IPS-18c (cell line): ENCODE measurements at regions not wholly inside any gene's neighbourhood (a gene's known extent, or its start where the extent isn't known, plus 50 kb on each side); places are given as distances from the start of the nearest gene placed in this dataset.

Experiments used
- H3K4me3 ChIP-seq: 2 replicates; pipeline ENCODE4 v1.7.0; 2013; ENCODE audit warnings: low read depth, mild to moderate bottlenecking, low read length, moderate library complexity; ENCODE audit not compliant: insufficient read depth
- H3K9me3 ChIP-seq: one replicate; pipeline ENCODE4 v1.6.1; 2013; ENCODE audit warnings: mild to moderate bottlenecking, low read length, moderate library complexity; ENCODE audit not compliant: control insufficient read depth, insufficient read depth

DNA sequence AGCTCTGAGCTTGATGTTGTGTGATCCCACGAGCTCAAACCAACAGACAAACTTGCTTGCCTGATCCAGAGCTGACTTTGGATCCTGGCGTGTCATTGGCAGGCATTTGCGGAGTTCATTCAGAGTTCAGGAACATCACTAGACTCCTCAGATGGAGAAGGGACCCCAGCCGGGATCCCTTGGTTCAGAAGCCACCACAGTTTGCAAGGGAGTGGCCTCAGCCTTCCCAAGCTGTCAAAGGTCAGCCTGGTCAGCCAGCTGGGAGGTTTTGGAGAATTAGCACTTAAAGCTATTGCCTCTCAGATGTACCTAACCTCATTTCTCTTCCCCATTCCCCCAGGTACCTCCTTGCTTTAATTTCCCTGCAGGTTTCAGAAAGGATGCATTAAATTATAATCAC, 208.8 kb upstream of the SOX21 start:
- Histone ChIP-seq H3K9me3 (no peaks in the 10 kb centered on the region), H3K4me3 (no peak overlapping the region)

DNA sequence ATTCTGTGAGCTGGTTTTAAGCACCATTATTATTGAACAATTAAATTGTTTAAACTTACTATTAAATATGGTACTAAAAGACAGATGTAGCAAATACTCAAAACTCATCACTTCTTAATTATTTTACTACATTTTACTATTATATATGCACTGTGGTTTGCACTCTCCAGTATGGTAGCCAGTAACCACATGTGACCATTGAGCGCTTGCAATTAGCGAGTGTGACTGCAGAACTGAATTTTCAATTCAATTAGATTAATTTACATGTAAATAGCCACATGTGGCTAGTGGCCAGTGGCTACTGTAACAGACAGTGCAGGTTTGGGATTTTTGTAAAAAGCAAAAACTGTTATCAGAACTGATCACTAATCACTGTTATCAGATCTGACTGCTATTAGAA, 208.2 kb upstream of the SOX21 start:
- Histone ChIP-seq H3K9me3 (no peaks in the 10 kb centered on the region), H3K4me3 (no peak overlapping the region)

DNA sequence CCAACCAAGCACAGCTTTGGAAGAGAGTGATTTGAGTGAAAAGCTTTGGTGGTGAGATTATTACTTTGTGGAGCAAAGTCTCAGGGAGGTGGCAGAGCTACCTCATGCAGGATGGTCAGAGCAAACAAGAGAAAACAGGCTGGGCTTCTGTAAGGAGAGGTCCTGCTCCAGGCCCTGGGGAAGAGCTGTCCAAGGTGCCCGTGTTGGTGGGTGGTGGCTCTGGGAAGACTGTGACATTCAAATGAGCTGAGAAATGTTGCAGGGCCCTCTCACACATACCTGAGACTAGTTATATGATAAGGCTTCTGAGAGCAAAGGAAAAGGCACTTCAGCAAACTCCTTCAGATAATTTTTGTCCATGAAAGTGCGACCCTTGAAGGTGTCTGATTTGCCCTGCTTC, 205.5 kb upstream of the SOX21 start:
- H3K4me3 ChIP-seq: no peak overlapping the region

DNA sequence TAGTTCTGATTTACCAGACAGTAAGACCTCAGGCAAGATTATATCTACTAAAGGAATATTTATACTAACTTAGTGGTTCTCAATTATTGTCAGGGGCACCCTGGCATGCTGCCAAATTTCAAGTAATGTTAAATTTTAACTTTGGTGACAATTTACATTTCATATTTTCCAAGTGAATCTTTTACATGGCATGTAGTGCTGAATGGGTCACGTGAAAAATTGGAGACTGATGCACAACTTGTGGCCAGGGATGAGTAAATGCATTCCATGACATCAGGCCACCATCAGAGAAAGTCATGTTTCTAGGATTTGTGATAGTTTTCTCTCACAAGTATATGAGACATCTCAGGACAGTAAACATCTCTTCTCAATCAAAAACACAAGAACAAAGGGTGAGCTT, 202.6 kb upstream of the SOX21 start:
- no peak overlapping the region for H3K4me3 ChIP-seq

More for the DNA sequence above, 205.5 kb upstream of the SOX21 start:
- H3K9me3 ChIP-seq: no peaks in the 10 kb centered on the region

DNA sequence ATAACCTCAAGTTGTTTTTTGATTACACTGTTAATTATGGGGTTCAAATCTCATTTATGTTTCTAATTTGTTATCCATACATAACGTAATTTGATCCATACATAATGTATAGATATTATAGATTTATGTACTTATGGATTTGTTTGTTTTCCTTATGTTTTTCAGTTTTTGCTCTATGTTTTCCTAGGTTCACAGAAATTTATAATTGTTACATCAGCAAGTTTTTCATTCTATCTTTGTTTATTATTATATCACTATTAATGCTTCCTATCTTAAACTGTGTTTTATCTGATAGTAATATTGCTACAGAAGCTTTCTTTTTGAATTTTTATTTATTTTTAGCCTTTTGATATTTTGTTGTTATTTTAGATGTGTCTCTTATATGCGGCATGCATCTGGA, 194.3 kb upstream of the SOX21 start:
- H3K9me3 ChIP-seq: no peaks in the 10 kb centered on the region
- H3K4me3 ChIP-seq: no peak overlapping the region

More for the DNA sequence above, 202.6 kb upstream of the SOX21 start:
- H3K9me3 ChIP-seq: no peaks in the 10 kb centered on the region

DNA sequence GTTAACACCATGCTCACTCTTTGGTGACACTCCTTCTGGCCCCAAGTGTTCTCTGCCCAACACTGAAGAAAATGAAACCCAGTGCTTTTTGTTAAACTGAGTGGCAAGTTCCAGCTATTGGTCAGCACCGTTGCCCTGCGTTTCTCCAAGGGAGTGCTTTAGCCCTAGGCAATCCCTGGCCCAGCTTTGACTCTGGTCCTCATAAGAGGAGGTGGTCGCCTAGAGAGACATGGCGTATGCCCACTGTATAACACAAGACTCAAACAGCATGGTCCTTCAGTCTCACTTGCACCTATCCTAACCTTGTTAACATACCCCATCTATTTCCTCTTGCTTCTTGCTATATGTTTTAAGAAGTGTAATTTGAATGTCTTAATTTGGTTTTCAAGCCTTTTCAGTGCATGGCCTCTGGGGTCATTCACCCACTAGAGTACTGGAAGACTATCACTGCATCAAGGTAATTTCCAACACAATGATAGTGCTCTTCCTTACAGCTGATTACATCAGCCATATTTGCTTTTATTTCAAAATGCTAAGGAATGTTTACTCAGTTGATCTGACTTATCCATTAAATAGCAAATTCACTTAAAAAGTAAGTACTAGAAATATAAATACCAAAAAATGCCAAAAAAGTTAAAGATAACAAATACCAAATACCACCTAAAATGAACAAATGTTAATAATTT, 190.5 kb upstream of the SOX21 start:
- Histone ChIP-seq H3K4me3 (no peak overlapping the region), H3K9me3 (no peaks in the 10 kb centered on the region)

DNA sequence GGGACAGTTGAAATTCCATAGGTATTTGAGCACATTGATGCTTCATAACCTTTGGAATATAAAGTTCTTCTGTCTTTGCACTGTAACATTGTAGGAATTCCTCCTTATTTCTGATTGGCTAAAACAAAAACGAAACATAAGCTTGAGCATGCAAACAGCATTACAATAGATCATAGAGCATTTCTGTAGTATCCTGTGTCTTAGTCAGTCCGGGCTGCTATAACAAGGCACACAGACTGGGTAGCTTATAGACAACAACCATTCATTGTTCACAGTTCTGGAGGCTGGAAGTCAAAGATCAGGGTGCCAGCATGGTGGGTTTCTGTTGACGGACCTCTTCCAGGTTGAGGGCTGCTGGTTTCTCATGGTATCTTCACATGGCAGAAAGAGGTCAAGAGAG, 188.7 kb upstream of the SOX21 start:
- Histone ChIP-seq H3K4me3 (no peak overlapping the region), H3K9me3 (no peaks in the 10 kb centered on the region)

DNA sequence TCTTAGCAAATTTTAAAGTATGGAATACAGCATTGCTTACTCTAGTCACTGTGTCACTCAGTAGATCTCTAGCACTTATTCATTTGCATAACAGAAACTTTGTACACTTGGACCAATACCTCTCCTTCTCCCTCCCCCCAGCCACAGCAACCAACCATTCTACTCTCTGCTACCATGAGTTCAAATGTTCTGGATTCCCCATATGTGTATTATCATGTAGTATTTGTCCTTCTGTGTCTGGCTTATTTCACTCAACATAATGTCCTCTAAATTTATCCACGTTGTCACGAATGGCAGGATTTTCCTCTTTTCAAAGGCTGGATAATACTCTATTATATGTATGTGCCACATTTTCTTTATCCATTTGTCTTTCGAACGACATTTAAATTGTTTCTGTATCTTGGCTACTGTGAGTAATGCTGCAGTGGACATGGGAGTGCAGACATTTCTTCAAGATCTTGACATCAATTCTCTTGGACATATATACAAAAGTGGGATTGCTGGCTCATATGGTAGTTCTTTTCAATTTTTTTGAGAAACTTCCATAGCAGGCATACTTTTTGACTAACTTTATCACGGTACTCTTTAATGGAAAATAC, 184.5 kb upstream of the SOX21 start:
- Histone ChIP-seq H3K4me3 (no peak overlapping the region), H3K9me3 (no peaks in the 10 kb centered on the region)

DNA sequence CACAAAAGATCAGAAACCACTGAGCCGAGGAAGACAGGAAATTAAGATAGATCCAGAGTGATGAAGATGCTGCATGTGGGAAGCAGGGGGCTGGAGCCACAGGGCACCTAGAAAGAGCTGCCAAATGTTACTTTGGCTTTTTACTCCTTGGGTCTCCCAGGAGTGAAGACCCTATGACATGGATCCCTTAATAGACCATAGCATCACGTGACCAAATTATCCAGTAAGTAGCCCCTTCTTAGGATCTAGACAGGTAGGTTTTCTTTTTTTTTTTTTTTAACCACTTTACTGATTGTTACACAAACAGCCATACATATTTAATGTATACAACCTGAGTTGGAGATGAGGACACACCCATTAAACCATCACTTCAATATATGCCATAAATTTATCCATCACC, 183.9 kb upstream of the SOX21 start:
- Histone ChIP-seq H3K4me3 (no peak overlapping the region), H3K9me3 (no peaks in the 10 kb centered on the region)

DNA sequence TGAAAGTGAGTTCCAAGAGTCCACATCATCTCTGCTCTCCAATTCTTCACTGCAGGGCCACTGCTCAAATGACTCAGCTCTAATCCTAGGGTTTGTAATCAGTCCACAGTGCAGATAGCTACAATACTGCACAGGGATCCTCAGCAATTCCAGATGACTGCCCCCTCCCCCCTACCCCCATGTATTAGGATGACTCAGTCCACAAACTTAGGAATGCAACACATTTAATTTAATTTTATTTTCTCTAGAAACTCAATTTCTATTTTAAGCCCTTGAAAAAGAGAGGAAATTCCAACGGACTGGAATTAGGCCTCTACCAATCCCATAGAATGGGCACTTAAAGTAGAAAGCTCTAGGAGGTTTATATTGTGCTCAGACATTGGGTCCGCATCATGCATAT, 173.8 kb upstream of the SOX21 start:
- Histone ChIP-seq H3K9me3 (no peaks in the 10 kb centered on the region), H3K4me3 (no peak overlapping the region)

DNA sequence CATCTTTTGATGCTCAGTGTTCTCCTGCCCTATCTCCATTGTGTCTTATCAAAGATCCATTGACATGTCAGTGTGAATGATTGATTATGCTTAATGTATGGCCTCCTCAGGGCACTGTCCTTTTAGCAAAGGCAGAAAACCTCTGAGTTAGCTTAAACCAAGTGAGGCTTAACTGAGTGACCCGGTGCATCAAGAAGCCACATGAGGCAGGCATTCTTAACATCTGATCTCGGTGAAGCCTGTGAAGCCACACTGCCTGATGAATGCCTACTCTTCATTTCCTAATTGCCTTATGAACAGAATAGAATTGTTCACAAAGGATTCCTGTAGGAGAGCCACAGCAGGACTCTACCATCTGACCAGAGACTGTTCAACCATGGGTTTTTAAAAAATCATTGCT, 168.1 kb upstream of the SOX21 start:
- no peak overlapping the region for H3K4me3 ChIP-seq
- peaks cover 5% of the 10 kb centered on the region for H3K9me3 ChIP-seq

DNA sequence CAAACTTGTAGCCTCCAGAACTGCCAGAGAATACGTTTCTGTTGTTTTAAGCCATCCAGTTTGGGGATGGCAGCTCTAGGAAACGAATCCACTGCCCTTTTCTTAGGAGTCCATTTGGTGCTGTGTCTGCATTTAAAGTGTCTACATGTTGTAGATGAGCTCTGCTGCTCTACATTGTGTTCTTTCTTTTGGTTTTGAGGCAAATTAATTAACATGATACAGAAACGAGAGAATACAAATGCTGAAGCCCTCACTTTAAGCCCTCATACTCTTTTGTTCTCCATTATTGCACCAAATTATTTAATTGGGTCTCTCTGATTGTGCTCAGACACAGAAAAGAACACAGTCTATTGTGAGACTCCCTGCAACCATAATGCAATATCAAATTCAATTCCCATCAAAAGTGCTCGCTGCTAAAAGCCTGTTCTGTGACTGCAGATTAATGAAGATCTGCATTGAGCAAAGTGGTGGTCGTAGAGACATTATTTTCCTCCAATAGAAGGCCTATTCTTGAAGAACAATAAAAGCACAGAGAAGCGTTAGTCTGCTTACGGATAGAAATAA, 166.3 kb upstream of the SOX21 start:
- H3K9me3 ChIP-seq: peaks cover 5% of the 10 kb centered on the region
- no peak overlapping the region for H3K4me3 ChIP-seq

DNA sequence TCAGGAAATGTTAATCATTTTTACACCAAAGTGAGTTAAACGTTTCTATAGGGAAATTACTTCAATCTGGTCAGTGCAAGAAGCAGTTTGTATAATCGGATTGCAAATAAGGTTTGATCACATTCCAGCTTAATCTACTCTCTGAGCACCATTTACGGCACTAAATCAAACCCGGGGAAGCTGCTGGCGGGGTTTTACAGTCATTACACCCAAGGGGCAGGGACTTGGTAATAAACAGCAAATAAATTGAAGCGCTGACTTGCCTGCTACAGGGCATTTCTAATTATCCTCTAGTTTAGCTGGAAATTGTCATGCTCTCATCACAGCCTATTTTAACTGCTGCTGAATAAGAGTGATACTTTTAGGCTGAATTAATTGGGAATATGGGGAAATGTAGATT, 152.1 kb upstream of the SOX21 start:
- Histone ChIP-seq H3K9me3 (no peaks in the 10 kb centered on the region), H3K4me3 (no peak overlapping the region)

DNA sequence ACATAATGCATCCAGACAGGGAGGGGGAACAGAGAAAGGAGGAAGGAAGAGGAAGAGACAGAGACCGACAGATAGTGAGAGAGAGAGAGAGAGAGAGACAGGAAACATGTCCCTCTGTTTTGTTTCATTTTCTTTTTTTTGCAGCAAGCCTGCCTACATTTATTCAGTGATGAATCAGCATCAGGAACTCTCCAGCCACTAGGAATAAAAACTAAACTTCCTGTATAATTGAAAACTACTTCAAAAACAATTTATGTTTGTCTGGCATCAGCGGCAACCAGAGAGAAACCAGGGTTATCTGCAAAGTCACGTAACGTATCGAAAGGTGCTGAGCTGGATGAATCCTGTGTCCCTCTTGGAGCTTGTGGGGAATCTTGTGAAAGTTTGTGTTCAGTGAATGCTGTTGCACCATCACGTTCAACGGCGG, 148.6 kb upstream of the SOX21 start:
- no peak overlapping the region for H3K4me3 ChIP-seq

DNA sequence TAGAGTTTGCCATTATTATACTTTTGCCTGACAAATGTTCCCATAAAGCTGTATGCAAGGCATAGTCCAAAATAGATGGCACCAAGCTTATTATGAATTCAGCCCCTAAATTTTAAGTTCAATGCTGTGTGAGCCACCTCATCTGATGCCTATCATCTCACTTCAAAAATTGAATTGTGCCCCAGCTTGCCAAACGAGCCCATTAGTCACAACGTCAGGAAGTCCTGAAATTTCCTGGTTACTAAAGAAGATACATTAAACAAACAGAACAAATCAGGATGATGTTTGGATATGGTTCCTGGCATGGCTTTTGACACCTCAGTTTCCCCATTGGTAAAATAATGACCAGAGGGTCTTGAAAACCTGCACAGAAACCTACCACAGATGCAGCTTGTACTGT, 147.5 kb upstream of the SOX21 start:
- no peaks in the 10 kb centered on the region for H3K9me3 ChIP-seq
- no peak overlapping the region for H3K4me3 ChIP-seq

More for the DNA sequence above, 148.6 kb upstream of the SOX21 start:
- H3K9me3 ChIP-seq: no peaks in the 10 kb centered on the region

DNA sequence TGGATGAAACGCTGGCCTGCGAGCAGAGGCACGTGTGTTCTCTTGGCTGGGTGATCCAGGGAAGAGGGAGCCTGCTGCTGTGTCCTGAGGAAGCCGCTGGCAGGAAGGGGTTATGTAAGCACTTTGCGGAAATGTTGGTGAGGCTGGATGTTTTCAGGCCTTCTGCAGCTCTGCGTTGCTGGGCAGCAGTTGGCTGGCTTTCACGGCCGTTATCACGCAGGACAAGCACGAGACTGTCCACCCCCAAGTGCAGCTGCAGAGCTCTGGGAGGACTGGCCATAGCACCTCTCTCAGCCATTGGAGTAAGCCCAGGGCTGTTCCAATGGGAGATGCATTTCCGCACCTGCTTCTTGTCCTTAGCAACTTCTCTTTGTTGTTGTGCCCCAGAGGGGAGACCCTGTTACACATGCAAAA, 146.9 kb upstream of the SOX21 start:
- Histone ChIP-seq H3K9me3 (no peaks in the 10 kb centered on the region), H3K4me3 (no peak overlapping the region)

DNA sequence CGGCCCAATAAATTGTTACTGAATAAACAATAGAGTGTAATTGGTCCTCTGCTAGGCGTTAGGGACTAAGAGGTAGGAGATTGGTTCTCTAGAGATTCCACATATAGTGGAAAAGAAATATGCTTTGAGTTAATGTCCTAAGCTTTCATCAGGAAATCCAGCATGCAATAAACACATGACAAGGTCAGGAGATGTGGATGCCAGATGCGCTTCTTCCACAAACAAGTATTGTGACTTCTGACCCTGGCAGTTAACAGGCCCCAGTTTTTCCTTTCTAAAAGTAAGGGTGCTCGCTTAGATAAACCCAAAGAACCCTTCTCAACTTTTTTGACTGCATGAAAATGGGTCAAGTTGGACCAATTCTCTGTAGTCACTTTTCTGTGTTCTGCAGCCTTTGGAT, 146.5 kb upstream of the SOX21 start:
- H3K4me3 ChIP-seq: no peak overlapping the region

DNA sequence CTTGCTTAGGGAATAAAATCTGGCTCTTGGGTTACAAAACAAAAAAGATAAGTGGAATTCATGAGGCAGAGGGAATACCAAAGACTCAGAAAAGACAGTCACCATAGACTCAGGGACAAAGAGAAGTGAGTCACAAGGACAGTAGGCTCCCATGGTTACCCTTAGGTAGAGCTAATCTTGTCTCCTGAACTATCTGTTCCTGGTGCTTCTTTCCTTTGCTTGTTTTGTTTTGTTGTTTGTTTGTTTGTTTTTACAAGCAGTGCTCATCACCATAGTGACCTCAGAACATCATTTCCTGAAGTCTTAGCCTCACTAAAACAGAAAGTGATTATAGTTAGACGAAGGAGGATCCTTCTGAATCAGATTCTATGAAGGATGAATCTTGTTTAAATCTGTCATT, 142.3 kb upstream of the SOX21 start:
- Histone ChIP-seq H3K4me3 (no peak overlapping the region), H3K9me3 (no peaks in the 10 kb centered on the region)

More for the DNA sequence above, 146.5 kb upstream of the SOX21 start:
- no peaks in the 10 kb centered on the region for H3K9me3 ChIP-seq
